ENCODE measurements at regions not wholly inside any gene's neighbourhood (a gene's known extent, or its start where the extent isn't known, plus 50 kb on each side); places are given as distances from the start of the nearest gene placed in this dataset.

GRCh38 chr1:9181990-9182783 is 52.4 kb upstream of the H6PD start:
- intact Hi-C loops (cut with DNase I): no loop called here
- peaks cover 11% of the 10 kb centered on the region for H3K27me3 ChIP-seq (ENCODE audit: control insufficient read depth, insufficient read depth, low read length)
- peak overlapping the region in 1 of 2 donors; percentile 32 for H3K27ac ChIP-seq (ENCODE audit: low read depth in 2 of 2, low read length in 2 of 2)
- no peaks in the 10 kb centered on the region for H3K9me3 ChIP-seq (ENCODE audit: control insufficient read depth in 2 of 3, insufficient read depth in 1 of 3, low read length in 3 of 3)
- H3K36me3 ChIP-seq (ENCODE audit: control insufficient read depth in 2 of 3, insufficient read depth in 3 of 3, low read length in 3 of 3): no peaks in the 10 kb centered on the region
- H3K4me3 ChIP-seq (ENCODE audit: low read length in 3 of 3): peak overlapping the region in 2 of 3 donors; percentile 62 to 68
- peaks cover 0 to 6% (median 0%) of the 10 kb centered on the region in 3 donors for H3K4me1 ChIP-seq (ENCODE audit: control insufficient read depth in 2 of 3, insufficient read depth in 2 of 3, low read depth in 1 of 3, low read length in 3 of 3)
- DNase-seq (peak in 4 of 5 donors; percentile 26 to 77 (median 46)), FAIRE-seq (no peak)
- H3K9ac ChIP-seq (ENCODE audit: low read length in 3 of 3): peak overlapping the region in 1 of 3 donors; percentile 46
- TF ChIP-seq CTCF (IDR thresholded peaks at IDR 0.05; ENCODE audit: borderline replicate concordance, extremely low read depth, insufficient read depth): no peak

GRCh38 chr1:9182784-9183257 is 51.8 kb upstream of the H6PD start:
- Histone ChIP-seq H3K4me1 (ENCODE audit: control insufficient read depth in 2 of 3, insufficient read depth in 2 of 3, low read depth in 1 of 3, low read length in 3 of 3) (peaks cover 0 to 6% (median 0%) of the 10 kb centered on the region in 3 donors), H3K27ac (ENCODE audit: low read depth in 2 of 2, low read length in 2 of 2) (no peak overlapping the region), H3K9ac (ENCODE audit: low read length in 3 of 3) (peak overlapping the region in 1 of 3 donors; percentile 46), H3K27me3 (ENCODE audit: control insufficient read depth, insufficient read depth, low read length) (peaks cover 11% of the 10 kb centered on the region), H3K4me3 (ENCODE audit: low read length in 3 of 3) (peak overlapping the region in 2 of 3 donors; percentile 45 to 68), H3K9me3 (ENCODE audit: control insufficient read depth in 2 of 3, insufficient read depth in 1 of 3, low read length in 3 of 3) (no peaks in the 10 kb centered on the region), H3K36me3 (ENCODE audit: control insufficient read depth in 2 of 3, insufficient read depth in 3 of 3, low read length in 3 of 3) (no peaks in the 10 kb centered on the region)
- no peak for FAIRE-seq
- intact Hi-C loops (cut with DNase I): no loop called here
- TF ChIP-seq CTCF (IDR thresholded peaks at IDR 0.05; ENCODE audit: borderline replicate concordance, extremely low read depth, insufficient read depth): no peak
- peak in 2 of 5 donors; percentile 22 to 57 for DNase-seq

GRCh38 chr1:9183441-9183840 is 51.1 kb upstream of the H6PD start:
- Histone ChIP-seq H3K27ac (ENCODE audit: low read depth in 2 of 2, low read length in 2 of 2) (no peak overlapping the region), H3K9me3 (ENCODE audit: control insufficient read depth in 2 of 3, insufficient read depth in 1 of 3, low read length in 3 of 3) (no peaks in the 10 kb centered on the region), H3K4me3 (ENCODE audit: low read length in 3 of 3) (no peak overlapping the region), H3K27me3 (ENCODE audit: control insufficient read depth, insufficient read depth, low read length) (peaks cover 11% of the 10 kb centered on the region), H3K9ac (ENCODE audit: low read length in 3 of 3) (no peak overlapping the region), H3K4me1 (ENCODE audit: control insufficient read depth in 2 of 3, insufficient read depth in 2 of 3, low read depth in 1 of 3, low read length in 3 of 3) (peaks cover 0 to 6% (median 0%) of the 10 kb centered on the region in 3 donors), H3K36me3 (ENCODE audit: control insufficient read depth in 2 of 3, insufficient read depth in 3 of 3, low read length in 3 of 3) (no peaks in the 10 kb centered on the region)
- TF ChIP-seq CTCF (IDR thresholded peaks at IDR 0.05; ENCODE audit: borderline replicate concordance, extremely low read depth, insufficient read depth): no peak
- DNase-seq (no peak), FAIRE-seq (no peak)
- intact Hi-C loops (cut with DNase I): no loop called here

Measured in kidney (tissue), 13 donors.